Ishikawa (cell line): ENCODE measurements at regions not wholly inside any gene's neighbourhood (a gene's known extent, or its start where the extent isn't known, plus 50 kb on each side); places are given as distances from the start of the nearest gene placed in this dataset.

Experiments used
- EGR1 ChIP-seq: IDR thresholded peaks from 2 replicates; pipeline ENCODE4 v1.6.1; 2012
- EP300 ChIP-seq: IDR thresholded peaks from 2 replicates; pipeline ENCODE4 v1.6.1; 2012; ENCODE audit warnings: borderline replicate concordance
- NFIC ChIP-seq: IDR thresholded peaks from 2 replicates; pipeline ENCODE4 v1.6.1; 2012
- RAD21 ChIP-seq: IDR thresholded peaks from 2 replicates; pipeline ENCODE4 v1.6.1; 2012; ENCODE audit warnings: low read depth
- TCF12 ChIP-seq: IDR thresholded peaks from 2 replicates; pipeline ENCODE4 v1.6.1; 2012; ENCODE audit warnings: low read depth
- YY1 ChIP-seq: IDR thresholded peaks from 2 replicates; pipeline ENCODE4 v1.6.1; 2012; ENCODE audit warnings: low read depth
- TF ChIP-seq, protein P1 (sequence below): IDR thresholded peaks from 2 replicates; pipeline ENCODE4 v1.6.1; 2012
- TF ChIP-seq, protein P2 (sequence below): IDR thresholded peaks from 2 replicates; pipeline ENCODE4 v1.6.1; 2012; ENCODE audit warnings: low read depth, mild to moderate bottlenecking

DNA sequence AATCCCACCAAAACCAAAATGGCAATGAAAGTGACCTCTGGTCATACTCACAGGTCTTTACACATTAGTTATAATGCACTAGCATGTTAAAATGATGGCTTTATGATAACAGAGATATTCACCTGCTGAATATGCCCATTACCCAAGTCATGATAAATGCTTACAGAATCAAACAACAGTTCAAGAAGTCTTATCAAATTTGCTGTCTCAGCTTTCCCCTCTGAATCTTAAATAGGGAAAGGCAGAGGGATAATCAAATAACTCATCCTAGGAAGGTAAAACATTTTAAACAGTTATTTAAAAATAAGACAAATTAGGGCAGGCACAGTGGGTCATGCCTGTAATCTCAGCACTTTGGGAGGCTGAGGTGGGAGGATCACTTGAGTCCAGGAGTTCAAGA is 52.8 kb upstream of the CRBN start:
- TF ChIP-seq EGR1 (no peak), NFIC (no peak), EP300 (no peak), TCF12 (no peak), RAD21 (no peak), YY1 (no peak)
- TF ChIP-seq, protein P1, sequence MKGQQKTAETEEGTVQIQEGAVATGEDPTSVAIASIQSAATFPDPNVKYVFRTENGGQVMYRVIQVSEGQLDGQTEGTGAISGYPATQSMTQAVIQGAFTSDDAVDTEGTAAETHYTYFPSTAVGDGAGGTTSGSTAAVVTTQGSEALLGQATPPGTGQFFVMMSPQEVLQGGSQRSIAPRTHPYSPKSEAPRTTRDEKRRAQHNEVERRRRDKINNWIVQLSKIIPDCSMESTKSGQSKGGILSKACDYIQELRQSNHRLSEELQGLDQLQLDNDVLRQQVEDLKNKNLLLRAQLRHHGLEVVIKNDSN, result no peak
- TF ChIP-seq, protein P2, sequence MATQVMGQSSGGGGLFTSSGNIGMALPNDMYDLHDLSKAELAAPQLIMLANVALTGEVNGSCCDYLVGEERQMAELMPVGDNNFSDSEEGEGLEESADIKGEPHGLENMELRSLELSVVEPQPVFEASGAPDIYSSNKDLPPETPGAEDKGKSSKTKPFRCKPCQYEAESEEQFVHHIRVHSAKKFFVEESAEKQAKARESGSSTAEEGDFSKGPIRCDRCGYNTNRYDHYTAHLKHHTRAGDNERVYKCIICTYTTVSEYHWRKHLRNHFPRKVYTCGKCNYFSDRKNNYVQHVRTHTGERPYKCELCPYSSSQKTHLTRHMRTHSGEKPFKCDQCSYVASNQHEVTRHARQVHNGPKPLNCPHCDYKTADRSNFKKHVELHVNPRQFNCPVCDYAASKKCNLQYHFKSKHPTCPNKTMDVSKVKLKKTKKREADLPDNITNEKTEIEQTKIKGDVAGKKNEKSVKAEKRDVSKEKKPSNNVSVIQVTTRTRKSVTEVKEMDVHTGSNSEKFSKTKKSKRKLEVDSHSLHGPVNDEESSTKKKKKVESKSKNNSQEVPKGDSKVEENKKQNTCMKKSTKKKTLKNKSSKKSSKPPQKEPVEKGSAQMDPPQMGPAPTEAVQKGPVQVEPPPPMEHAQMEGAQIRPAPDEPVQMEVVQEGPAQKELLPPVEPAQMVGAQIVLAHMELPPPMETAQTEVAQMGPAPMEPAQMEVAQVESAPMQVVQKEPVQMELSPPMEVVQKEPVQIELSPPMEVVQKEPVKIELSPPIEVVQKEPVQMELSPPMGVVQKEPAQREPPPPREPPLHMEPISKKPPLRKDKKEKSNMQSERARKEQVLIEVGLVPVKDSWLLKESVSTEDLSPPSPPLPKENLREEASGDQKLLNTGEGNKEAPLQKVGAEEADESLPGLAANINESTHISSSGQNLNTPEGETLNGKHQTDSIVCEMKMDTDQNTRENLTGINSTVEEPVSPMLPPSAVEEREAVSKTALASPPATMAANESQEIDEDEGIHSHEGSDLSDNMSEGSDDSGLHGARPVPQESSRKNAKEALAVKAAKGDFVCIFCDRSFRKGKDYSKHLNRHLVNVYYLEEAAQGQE, result no peak
